Small intestine (tissue), 7 donors: ENCODE measurements at regions not wholly inside any gene's neighbourhood (a gene's known extent, or its start where the extent isn't known, plus 50 kb on each side); places are given as distances from the start of the nearest gene placed in this dataset.

Experiments
- DNase-seq, 2 donors: peaks; one replicate each; pipeline versions ENCODE4 v3.0.0 to v3.0.0-alpha.2; 2013
- FAIRE-seq: peaks from 2 replicates; lab custom pipeline; 2012; peaks lifted over from hg19 to GRCh38; lab: Jason Lieb, UNC
- H3K27ac ChIP-seq, 3 donors: one replicate each; pipeline ENCODE4 v1.5.1; 2013; ENCODE audit warnings: low read length in 2 of 3, mild to moderate bottlenecking in 2 of 3, control low read depth in 1 of 3, inconsistent platforms in 1 of 3, low read depth in 1 of 3, moderate library complexity in 1 of 3
- H3K27me3 ChIP-seq, 3 donors: one replicate each; pipeline ENCODE4 v1.6.1; 2013; ENCODE audit warnings: low read length in 3 of 3, inconsistent platforms in 1 of 3; ENCODE audit not compliant: control insufficient read depth in 3 of 3, insufficient read depth in 3 of 3
- H3K36me3 ChIP-seq, 3 donors: one replicate each; pipeline ENCODE4 v1.6.1; 2013; ENCODE audit warnings: low read length in 3 of 3, inconsistent platforms in 1 of 3, low read depth in 1 of 3, mild to moderate bottlenecking in 1 of 3, moderate library complexity in 1 of 3; ENCODE audit not compliant: control insufficient read depth in 3 of 3, insufficient read depth in 2 of 3
- H3K4me1 ChIP-seq, 3 donors: one replicate each; pipeline ENCODE4 v1.6.1; 2013; ENCODE audit warnings: low read length in 2 of 3, inconsistent platforms in 1 of 3, low read depth in 1 of 3, mild to moderate bottlenecking in 1 of 3, moderate library complexity in 1 of 3; ENCODE audit not compliant: control insufficient read depth in 3 of 3, insufficient read depth in 2 of 3
- H3K4me3 ChIP-seq, 3 donors: one replicate each; pipeline ENCODE4 v1.5.1; 2013; ENCODE audit warnings: low read length in 3 of 3, control low read depth in 1 of 3, inconsistent platforms in 1 of 3, low read depth in 1 of 3, mild to moderate bottlenecking in 1 of 3, moderate library complexity in 1 of 3
- H3K9me3 ChIP-seq, 2 donors: one replicate each; pipeline ENCODE4 v1.6.1; 2013; ENCODE audit warnings: low read depth in 1 of 2, low read length in 1 of 2; ENCODE audit not compliant: control insufficient read depth in 2 of 2, insufficient read depth in 1 of 2
- WGBS, 3 donors: extraction: QIAGEN DNeasy Blood & Tissue Kit; methylation state at CpG; one replicate each; pipeline ENCODE4 v1.1.7; 2013; 5-methylcytosine and 5-hydroxymethylcytosine counted together
- donor health status: healthy with polysubstance abuse.
- donor health status: control.
- donor health status: control.
- donor health status: Bipolar disorder and iron deficiency.
- donor health status: healthy.

DNA sequence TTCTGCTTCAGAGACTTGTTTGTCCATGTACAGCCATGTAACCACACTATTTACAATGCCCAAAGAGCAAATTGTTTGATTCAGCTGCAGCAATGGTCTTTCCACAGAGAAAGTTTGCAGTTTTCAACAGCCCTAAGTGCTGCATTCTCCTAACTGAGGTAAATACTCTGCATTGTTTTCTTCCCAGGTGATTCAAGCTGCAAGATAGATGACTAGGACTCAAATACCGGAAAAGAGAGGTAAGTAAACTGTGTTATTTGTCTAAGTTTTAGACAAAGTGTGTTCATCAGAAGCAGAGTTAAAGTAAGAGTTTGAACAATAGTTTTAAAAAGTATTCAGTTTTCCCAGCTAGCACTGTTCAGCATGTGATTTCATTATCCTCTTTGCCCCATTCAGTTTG, 1046.7 kb upstream of the C9orf72 start:
- H3K4me1 ChIP-seq = no peaks in the 10 kb centered on the region
- DNase-seq = no peak
- H3K27ac ChIP-seq = no peak overlapping the region
- no peak for FAIRE-seq
- no peak overlapping the region for H3K4me3 ChIP-seq
- H3K9me3 ChIP-seq = peaks cover 0 to 5% of the 10 kb centered on the region in 2 donors
- no peaks in the 10 kb centered on the region for H3K36me3 ChIP-seq
- H3K27me3 ChIP-seq = no peaks in the 10 kb centered on the region
- 48 to 68% (median 51%) methylated on average over 1 of the region's 1 CpG for WGBS, 3 donors

DNA sequence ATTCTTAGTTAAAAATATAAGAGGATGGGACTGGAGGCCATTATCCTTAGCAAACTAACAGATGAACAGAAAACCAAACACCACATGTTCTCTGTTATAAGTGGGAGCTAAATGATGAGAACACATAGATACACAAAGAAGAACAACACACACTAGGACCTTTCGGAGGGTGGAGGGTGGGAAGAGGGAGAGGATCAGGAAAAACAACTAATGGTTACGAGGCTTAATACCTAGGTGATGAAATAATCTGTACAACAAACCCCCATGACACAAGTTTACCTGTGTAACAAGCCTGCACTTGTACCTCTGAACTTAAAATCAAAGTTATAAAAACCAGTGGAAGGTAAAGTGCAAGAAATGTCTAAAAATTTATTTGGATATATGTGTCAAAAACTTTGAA, 1047.4 kb upstream of the C9orf72 start:
- Histone ChIP-seq H3K4me1 (no peaks in the 10 kb centered on the region), H3K4me3 (no peak overlapping the region), H3K27me3 (no peaks in the 10 kb centered on the region), H3K9me3 (peaks cover 0 to 5% of the 10 kb centered on the region in 2 donors), H3K36me3 (no peaks in the 10 kb centered on the region), H3K27ac (no peak overlapping the region)
- WGBS, 3 donors = 55 to 65% (median 60%) methylated on average over 2 of the region's 2 CpGs
- FAIRE-seq (no peak), DNase-seq (no peak)

DNA sequence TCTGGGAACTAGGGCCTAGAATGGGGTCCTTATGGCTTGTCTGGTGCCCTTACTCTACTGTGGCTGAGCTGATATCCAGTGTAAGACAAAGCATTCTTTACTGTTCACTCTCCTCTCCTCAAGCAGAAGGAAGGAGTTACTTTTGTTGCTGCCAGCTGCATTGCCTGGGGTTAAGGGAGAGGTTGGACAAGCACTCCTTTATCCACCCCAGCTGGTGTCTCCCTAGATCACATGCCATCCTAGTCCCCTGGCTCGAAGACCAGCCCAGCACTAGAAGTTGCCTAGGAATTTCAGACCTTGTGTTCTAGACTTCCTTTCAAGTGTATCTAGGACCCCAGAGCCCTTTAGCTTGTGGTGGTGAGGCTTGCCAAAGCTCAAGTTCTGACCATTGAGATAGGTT, 1051.5 kb upstream of the C9orf72 start:
- no peaks in the 10 kb centered on the region for H3K27me3 ChIP-seq
- H3K9me3 ChIP-seq = peaks cover 0 to 5% of the 10 kb centered on the region in 2 donors
- DNase-seq (no peak), FAIRE-seq (no peak)
- H3K36me3 ChIP-seq = no peaks in the 10 kb centered on the region
- H3K4me3 ChIP-seq = no peak overlapping the region
- no peak overlapping the region for H3K27ac ChIP-seq
- H3K4me1 ChIP-seq = no peaks in the 10 kb centered on the region
- 50 to 75% (median 53%) methylated on average over 1 of the region's 1 CpG for WGBS, 3 donors

DNA sequence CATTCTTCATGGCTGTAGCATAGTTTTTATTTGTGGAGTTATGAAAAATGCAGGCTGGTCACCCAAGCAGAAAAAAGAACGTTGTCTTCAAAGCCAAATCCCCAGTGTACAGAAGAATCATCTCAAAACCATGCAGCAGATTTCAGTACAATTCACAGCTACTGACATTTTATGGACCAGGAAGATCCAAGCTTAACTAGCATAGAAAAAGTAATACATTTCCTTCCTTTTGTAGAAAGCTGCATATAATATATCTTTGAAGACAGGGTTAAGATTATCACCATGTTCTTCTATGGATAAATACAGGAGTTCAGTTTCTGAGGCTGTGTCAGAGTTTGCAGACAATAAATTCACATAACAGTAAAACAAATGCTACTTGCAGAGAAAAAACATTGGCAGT, 1054.8 kb upstream of the C9orf72 start:
- FAIRE-seq (no peak), DNase-seq (no peak)
- Histone ChIP-seq H3K4me1 (no peaks in the 10 kb centered on the region), H3K4me3 (no peak overlapping the region), H3K27me3 (no peaks in the 10 kb centered on the region), H3K27ac (no peak overlapping the region), H3K36me3 (no peaks in the 10 kb centered on the region), H3K9me3 (peaks cover 0 to 5% of the 10 kb centered on the region in 2 donors)
- 43 to 67% (median 57%) methylated on average over 1 of the region's 1 CpG for WGBS, 3 donors

DNA sequence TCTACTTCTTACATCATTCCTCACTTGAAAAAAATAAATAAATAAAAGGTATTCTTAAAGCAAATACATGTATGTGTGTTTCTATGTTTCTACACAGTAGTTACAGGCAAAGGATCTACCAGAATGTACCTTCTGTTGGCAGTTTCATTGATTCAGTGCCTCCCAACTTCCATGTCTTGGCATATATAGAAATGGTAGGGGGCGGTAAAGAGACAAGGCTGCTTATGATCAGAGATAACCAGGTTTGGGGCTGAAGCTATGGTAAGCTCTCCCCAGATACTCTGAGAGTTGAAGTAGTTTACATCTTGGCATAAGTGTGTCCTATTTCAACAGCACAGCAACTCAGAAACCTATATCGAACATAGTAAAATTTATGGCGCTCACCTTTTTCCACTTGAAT, 1075.4 kb upstream of the C9orf72 start:
- H3K9me3 ChIP-seq = no peaks in the 10 kb centered on the region
- H3K27me3 ChIP-seq = no peaks in the 10 kb centered on the region
- FAIRE-seq = no peak
- WGBS, 3 donors = 80 to 89% (median 84%) methylated on average over 3 of the region's 3 CpGs
- DNase-seq = no peak
- no peaks in the 10 kb centered on the region for H3K36me3 ChIP-seq
- H3K27ac ChIP-seq = no peak overlapping the region
- no peaks in the 10 kb centered on the region for H3K4me1 ChIP-seq
- H3K4me3 ChIP-seq = no peak overlapping the region

DNA sequence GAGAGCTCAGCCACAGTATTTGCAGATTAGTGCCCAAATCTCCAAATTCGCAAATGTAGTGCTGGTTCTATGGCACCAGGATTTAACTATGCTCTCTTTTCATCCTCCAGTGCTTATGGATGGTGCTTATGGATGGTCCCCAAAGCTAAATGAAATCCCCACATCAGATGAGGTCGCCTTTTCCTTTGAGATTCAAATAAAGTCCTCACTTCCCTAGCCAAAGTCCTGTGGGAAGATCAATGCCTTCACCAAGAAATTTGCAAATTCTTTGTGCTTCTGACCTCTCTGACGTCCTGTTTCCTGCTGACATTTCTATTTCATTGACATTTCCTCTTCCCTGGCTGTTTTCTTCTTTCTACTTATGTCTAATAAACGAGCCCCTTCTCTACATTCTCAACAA, 1077.0 kb upstream of the C9orf72 start:
- 29 to 31% (median 31%) methylated on average over 4 of the region's 4 CpGs for WGBS, 3 donors
- no peak for FAIRE-seq

DNA sequence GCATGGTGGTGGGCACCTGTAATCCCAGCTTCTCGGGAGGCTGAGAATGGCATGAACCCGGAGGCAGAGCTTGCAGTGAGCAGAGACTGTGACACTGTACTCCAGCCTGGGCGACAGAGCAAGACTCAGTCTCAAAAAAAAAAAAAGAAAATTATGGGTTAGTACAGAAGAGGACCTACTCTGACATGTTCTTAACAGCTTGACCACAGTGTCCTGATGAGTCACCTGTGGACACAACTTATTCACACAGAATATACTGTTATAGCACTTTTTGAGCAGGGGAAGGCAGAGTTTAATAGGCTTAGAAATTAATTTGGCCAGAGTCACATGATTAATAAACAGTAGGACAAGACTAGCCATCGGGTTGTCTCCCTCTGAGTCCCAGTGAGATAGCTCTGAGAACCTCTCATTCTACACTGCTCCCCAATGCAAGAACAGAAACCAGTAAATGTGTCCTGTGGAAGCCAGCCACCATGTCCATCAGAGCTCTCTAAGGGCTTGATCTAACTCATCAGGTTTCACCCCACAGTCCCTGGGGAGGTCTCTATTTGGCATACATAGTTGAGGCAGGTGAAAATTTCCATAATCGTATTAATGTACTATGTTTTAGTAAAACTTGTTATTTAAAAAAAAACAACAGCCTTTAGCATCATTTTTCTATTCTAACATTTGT, 1077.9 kb upstream of the C9orf72 start:
- H3K36me3 ChIP-seq = no peaks in the 10 kb centered on the region
- H3K27me3 ChIP-seq = no peaks in the 10 kb centered on the region
- no peak overlapping the region for H3K4me3 ChIP-seq
- DNase-seq (no peak), FAIRE-seq (no peak)
- no peak overlapping the region for H3K27ac ChIP-seq
- 76 to 87% (median 83%) methylated on average over 5 of the region's 5 CpGs for WGBS, 3 donors
- H3K4me1 ChIP-seq = no peaks in the 10 kb centered on the region
- no peaks in the 10 kb centered on the region for H3K9me3 ChIP-seq

More for the DNA sequence above, 1077.0 kb upstream of the C9orf72 start:
- Histone ChIP-seq H3K27me3 (no peaks in the 10 kb centered on the region), H3K36me3 (no peaks in the 10 kb centered on the region), H3K27ac (no peak overlapping the region), H3K4me1 (no peaks in the 10 kb centered on the region), H3K4me3 (no peak overlapping the region), H3K9me3 (no peaks in the 10 kb centered on the region)
- no peak for DNase-seq

DNA sequence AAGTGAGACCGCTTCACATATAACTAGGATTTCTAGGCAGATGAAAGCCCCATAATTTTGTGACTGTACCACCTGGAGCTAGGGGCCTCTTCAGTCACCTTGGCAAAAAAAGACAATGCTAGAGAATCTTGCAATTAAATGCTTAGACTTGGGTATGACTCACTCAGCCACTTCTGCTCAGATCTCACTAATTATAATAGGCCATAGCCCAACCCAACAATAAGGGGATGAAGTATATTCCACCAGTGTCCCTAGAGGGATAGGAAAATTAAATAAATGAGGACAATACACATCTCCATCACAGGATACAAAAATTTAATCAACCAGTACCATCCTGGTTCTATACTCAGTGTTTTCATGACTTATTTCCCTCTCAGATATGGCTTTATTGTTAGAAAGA, 1079.9 kb upstream of the C9orf72 start:
- 91 to 93% (median 92%) methylated on average over 1 of the region's 1 CpG for WGBS, 3 donors

DNA sequence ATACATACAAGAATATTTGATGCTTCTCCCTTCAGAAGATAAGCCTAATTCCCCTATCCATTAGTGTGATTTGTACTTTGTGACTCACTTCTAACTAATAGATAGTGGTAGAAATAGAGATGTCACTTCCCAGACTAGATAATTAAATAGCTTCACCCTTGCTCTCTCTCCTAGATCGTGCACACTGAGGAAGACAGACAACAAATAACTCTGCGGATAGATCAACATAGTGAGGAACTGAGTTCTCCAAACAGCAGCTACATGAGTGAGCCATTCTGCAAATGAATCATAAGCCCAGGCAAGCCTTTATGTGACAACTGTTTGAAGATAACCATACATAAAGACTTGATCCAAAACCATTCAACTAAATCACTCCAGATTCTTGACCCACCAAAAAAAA, 1083.4 kb upstream of the C9orf72 start:
- WGBS, 3 donors = 34 to 45% (median 38%) methylated on average over 2 of the region's 2 CpGs
- Histone ChIP-seq H3K4me1 (no peaks in the 10 kb centered on the region), H3K4me3 (no peak overlapping the region), H3K27me3 (no peaks in the 10 kb centered on the region), H3K36me3 (no peaks in the 10 kb centered on the region), H3K9me3 (no peaks in the 10 kb centered on the region), H3K27ac (no peak overlapping the region)
- FAIRE-seq (no peak), DNase-seq (no peak)

More for the DNA sequence above, 1079.9 kb upstream of the C9orf72 start:
- no peak overlapping the region for H3K4me3 ChIP-seq
- no peaks in the 10 kb centered on the region for H3K4me1 ChIP-seq
- H3K27ac ChIP-seq = no peak overlapping the region
- no peaks in the 10 kb centered on the region for H3K9me3 ChIP-seq
- no peaks in the 10 kb centered on the region for H3K36me3 ChIP-seq
- DNase-seq (no peak), FAIRE-seq (no peak)
- no peaks in the 10 kb centered on the region for H3K27me3 ChIP-seq
